HG02943 (cell line): ENCODE measurements at regions not wholly inside any gene's neighbourhood (a gene's known extent, or its start where the extent isn't known, plus 50 kb on each side); places are given as distances from the start of the nearest gene placed in this dataset.
"Not testable (repeated sequence)": the region's sequence is repeated elsewhere in the genome, so short reads cannot be mapped to it uniquely, and the experiment has no call there.

Experiments used
- ATAC-seq: cut with Tn5 transposase; IDR thresholded peaks from one replicate; pipeline ENCODE4 v1.9.1; 2021; ENCODE audit warnings: mild to moderate bottlenecking, low read depth, moderate library complexity; ENCODE audit not compliant: unreplicated experiment

- ATAC-seq: no peak
Measured at GRCh38 chr1:189152685-189153084, 1325.0 kb downstream of the BRINP3 start.

- no peak for ATAC-seq
Measured at GRCh38 chr1:189158155-189158554, 1319.5 kb downstream of the BRINP3 start.

- ATAC-seq: no peak
Measured at GRCh38 chr1:189175889-189176288, 1301.8 kb downstream of the BRINP3 start.

- no peak for ATAC-seq
Measured at GRCh38 chr1:189180057-189180456, 1297.6 kb downstream of the BRINP3 start.

- ATAC-seq: no peak
Measured at GRCh38 chr1:189185097-189185496, 1292.6 kb downstream of the BRINP3 start.

GRCh38 chr1:189192741-189193520 is 1284.7 kb downstream of the BRINP3 start:
- ATAC-seq: no peak

- ATAC-seq: no peak
Measured at GRCh38 chr1:189205863-189206262, 1271.8 kb downstream of the BRINP3 start.

GRCh38 chr1:189206617-189207016 is 1271.0 kb downstream of the BRINP3 start:
- ATAC-seq: no peak

GRCh38 chr1:189211742-189212141 is 1265.9 kb downstream of the BRINP3 start:
- ATAC-seq: no peak

- no peak for ATAC-seq
Measured at GRCh38 chr1:189212606-189213005, 1265.1 kb downstream of the BRINP3 start.

GRCh38 chr1:189216886-189217285 is 1260.8 kb downstream of the BRINP3 start:
- no peak for ATAC-seq

- no peak for ATAC-seq
Measured at GRCh38 chr1:189217646-189218045, 1260.0 kb downstream of the BRINP3 start.

- no peak for ATAC-seq
Measured at GRCh38 chr1:189220750-189221149, 1256.9 kb downstream of the BRINP3 start.

GRCh38 chr1:189225794-189226145 is 1251.9 kb downstream of the BRINP3 start:
- ATAC-seq: not testable (repeated sequence)

- ATAC-seq: no peak
Measured at GRCh38 chr1:189226779-189227178, 1250.9 kb downstream of the BRINP3 start.

GRCh38 chr1:189237008-189237407 is 1240.7 kb downstream of the BRINP3 start:
- no peak for ATAC-seq

GRCh38 chr1:189253601-189254350 is 1223.9 kb downstream of the BRINP3 start:
- no peak for ATAC-seq

- not testable (repeated sequence) for ATAC-seq
Measured at GRCh38 chr1:189261128-189261527, 1216.5 kb downstream of the BRINP3 start.

- ATAC-seq: no peak
Measured at GRCh38 chr1:189269011-189269410, 1208.7 kb downstream of the BRINP3 start.

- no peak for ATAC-seq
Measured at GRCh38 chr1:189274267-189274666, 1203.4 kb downstream of the BRINP3 start.

GRCh38 chr1:189275796-189276195 is 1201.9 kb downstream of the BRINP3 start:
- no peak for ATAC-seq

- no peak for ATAC-seq
Measured at GRCh38 chr1:189289346-189289745, 1188.3 kb downstream of the BRINP3 start.
